SK-N-SH treated with all-trans-retinoic acid at 6 μM for 48 hours (cell line): ENCODE measurements at regions not wholly inside any gene's neighbourhood (a gene's known extent, or its start where the extent isn't known, plus 50 kb on each side); places are given as distances from the start of the nearest gene placed in this dataset.

Experiments
- ATAC-seq: fragments of 200-7000 bp; cut with Tn5 transposase; 3 replicates; pipeline ENCODE4 v1.9.1; 2020; ENCODE audit warnings: mild to moderate bottlenecking, moderate library complexity
- ARNTL ChIP-seq: fragments of 450-650 bp; formaldehyde crosslinking; IDR thresholded peaks from 2 replicates; pipeline ENCODE4 v1.5.0; 2020; ENCODE audit warnings: low read depth, mild to moderate bottlenecking, moderate library complexity, borderline replicate concordance
- BACH2 ChIP-seq: fragments of 250-450 bp; sonication (Bioruptor Pico); IDR thresholded peaks from 2 replicates; pipeline ENCODE4 v1.9.0; 2021; ENCODE audit warnings: mild to moderate bottlenecking, borderline replicate concordance
- CREB5 ChIP-seq: fragments of 250-450 bp; sonication (Bioruptor Pico); IDR thresholded peaks from 2 replicates; pipeline ENCODE4 v1.5.1; 2020; ENCODE audit warnings: low read depth, mild to moderate bottlenecking, moderate library complexity
- CSDC2 ChIP-seq: fragments of 250-450 bp; sonication (Bioruptor Pico); IDR thresholded peaks from 2 replicates; pipeline ENCODE4 v1.5.0; 2020; ENCODE audit warnings: mild to moderate bottlenecking, moderate library complexity
- CSRNP3 ChIP-seq: fragments of 250-450 bp; sonication (Bioruptor Pico); IDR thresholded peaks from 2 replicates; pipeline ENCODE4 v1.5.1; 2021; ENCODE audit warnings: mild to moderate bottlenecking, moderate library complexity
- ESRRG ChIP-seq: fragments of 250-450 bp; sonication (Bioruptor Pico); IDR thresholded peaks from 2 replicates; pipeline ENCODE4 v1.6.1; 2021; ENCODE audit warnings: mild to moderate bottlenecking
- GLIS3 ChIP-seq: fragments of 250-450 bp; sonication (Bioruptor Pico); IDR thresholded peaks from 2 replicates; pipeline ENCODE4 v1.5.0; 2020; ENCODE audit warnings: mild to moderate bottlenecking, moderate library complexity
- OSR1 ChIP-seq: fragments of 250-450 bp; sonication (Bioruptor Pico); IDR thresholded peaks from 2 replicates; pipeline ENCODE4 v1.8.0; 2022; ENCODE audit warnings: moderate library complexity, mild to moderate bottlenecking, inconsistent platforms
- PATZ1 ChIP-seq: fragments of 250-450 bp; sonication (Bioruptor Pico); IDR thresholded peaks from 2 replicates; pipeline ENCODE4 v1.8.0; 2020; ENCODE audit warnings: mild to moderate bottlenecking, moderate library complexity, borderline replicate concordance
- POU6F1 ChIP-seq: fragments of 250-450 bp; sonication (Bioruptor Pico); IDR thresholded peaks from 2 replicates; pipeline ENCODE4 v1.8.0; 2021; ENCODE audit warnings: low read depth, mild to moderate bottlenecking, moderate library complexity, borderline replicate concordance
- PPARA ChIP-seq: fragments of 250-450 bp; sonication (Bioruptor Pico); IDR thresholded peaks from 2 replicates; pipeline ENCODE4 v1.5.0; 2020; ENCODE audit warnings: mild to moderate bottlenecking, borderline replicate concordance
- RARB ChIP-seq: fragments of 250-450 bp; sonication (Bioruptor Pico); IDR thresholded peaks from 2 replicates; pipeline ENCODE4 v1.8.0; 2021; ENCODE audit warnings: mild to moderate bottlenecking, moderate library complexity
- SNAI2 ChIP-seq: fragments of 250-450 bp; sonication (Bioruptor Pico); IDR thresholded peaks from 2 replicates; pipeline ENCODE4 v1.5.0; 2020; ENCODE audit warnings: mild to moderate bottlenecking, moderate library complexity
- TCF4 ChIP-seq: fragments of 250-450 bp; sonication (Bioruptor Pico); IDR thresholded peaks from 2 replicates; pipeline ENCODE4 v1.8.0; 2021; ENCODE audit warnings: mild to moderate bottlenecking, moderate library complexity, borderline replicate concordance
- TOX ChIP-seq: fragments of 250-450 bp; sonication (Bioruptor Pico); IDR thresholded peaks from 2 replicates; pipeline ENCODE4 v1.8.0; 2021; ENCODE audit warnings: mild to moderate bottlenecking, moderate library complexity, borderline replicate concordance
- TSHZ2 ChIP-seq: fragments of 250-450 bp; sonication (Bioruptor Pico); IDR thresholded peaks from 2 replicates; pipeline ENCODE4 v1.5.0; 2020; ENCODE audit warnings: mild to moderate bottlenecking, moderate library complexity
- ZC3H10 ChIP-seq: fragments of 250-450 bp; sonication (Bioruptor Pico); IDR thresholded peaks from 2 replicates; pipeline ENCODE4 v1.5.1; 2021; ENCODE audit warnings: mild to moderate bottlenecking, moderate library complexity
- ZFP3 ChIP-seq: fragments of 250-450 bp; sonication (Bioruptor Pico); IDR thresholded peaks from 2 replicates; pipeline ENCODE4 v1.5.0; 2020; ENCODE audit warnings: mild to moderate bottlenecking, moderate library complexity
- ZFP30 ChIP-seq: fragments of 450-650 bp; formaldehyde crosslinking; IDR thresholded peaks from 2 replicates; pipeline ENCODE4 v1.5.0; 2022; ENCODE audit warnings: mild to moderate bottlenecking, moderate library complexity
- ZNF565 ChIP-seq: fragments of 450-650 bp; formaldehyde crosslinking; conservative IDR thresholded peaks from 2 replicates; pipeline ENCODE4 v1.5.0; 2020; ENCODE audit warnings: low read depth, mild to moderate bottlenecking, moderate library complexity
- ZNF70 ChIP-seq: fragments of 450-650 bp; formaldehyde crosslinking; IDR thresholded peaks from 2 replicates; pipeline ENCODE4 v1.5.0; 2020; ENCODE audit warnings: mild to moderate bottlenecking, moderate library complexity

GRCh38 chr3:72069543-72069942 lies 284.6 kb upstream of the PROK2 start:
- TF ChIP-seq PPARA (no peak), ESRRG (CRISPR knock-in tag) (no peak), OSR1 (CRISPR knock-in tag) (no peak), ARNTL (CRISPR knock-in tag) (no peak)
- no peak for ATAC-seq

- no peak for ATAC-seq
- TF ChIP-seq TCF4 (CRISPR knock-in tag) (no peak), CSDC2 (no peak), CSRNP3 (no peak), ARNTL (CRISPR knock-in tag) (no peak), POU6F1 (CRISPR knock-in tag) (no peak), PPARA (no peak)
Measured at GRCh38 chr3:72068621-72069020, 283.7 kb upstream of the PROK2 start.

GRCh38 chr3:72067721-72068120 lies 282.8 kb upstream of the PROK2 start:
- ATAC-seq, result no peak
- TF ChIP-seq CSRNP3 (no peak), SNAI2 (CRISPR knock-in tag) (no peak), ZFP30 (CRISPR knock-in tag) (no peak), CREB5 (no peak), RARB (CRISPR knock-in tag) (no peak), ZNF70 (CRISPR knock-in tag) (no peak)

GRCh38 chr3:72065872-72066641 lies 281.1 kb upstream of the PROK2 start:
- ATAC-seq, result no peak
- no peak for TF ChIP-seq ZC3H10 (CRISPR knock-in tag)
- no peak for TF ChIP-seq GLIS3 (CRISPR knock-in tag)
- no peak for TF ChIP-seq CREB5
- TF ChIP-seq TCF4 (CRISPR knock-in tag), result no peak
- no peak for TF ChIP-seq ZFP30 (CRISPR knock-in tag)
- TF ChIP-seq PPARA, result no peak
- TF ChIP-seq OSR1 (CRISPR knock-in tag), result no peak
- no peak for TF ChIP-seq CSRNP3
- no peak for TF ChIP-seq SNAI2 (CRISPR knock-in tag)
- TF ChIP-seq TOX (CRISPR knock-in tag), result no peak
- no peak for TF ChIP-seq TSHZ2
- TF ChIP-seq ESRRG (CRISPR knock-in tag), result no peak
- no peak for TF ChIP-seq PATZ1 (CRISPR knock-in tag)
- no peak for TF ChIP-seq ZNF565 (CRISPR knock-in tag)
- no peak for TF ChIP-seq BACH2 (CRISPR knock-in tag)
- TF ChIP-seq ZFP3 (CRISPR knock-in tag), result no peak
- TF ChIP-seq CSDC2, result no peak
